ENCODE measurements at regions not wholly inside any gene's neighbourhood (a gene's known extent, or its start where the extent isn't known, plus 50 kb on each side); places are given as distances from the start of the nearest gene placed in this dataset.

DNA sequence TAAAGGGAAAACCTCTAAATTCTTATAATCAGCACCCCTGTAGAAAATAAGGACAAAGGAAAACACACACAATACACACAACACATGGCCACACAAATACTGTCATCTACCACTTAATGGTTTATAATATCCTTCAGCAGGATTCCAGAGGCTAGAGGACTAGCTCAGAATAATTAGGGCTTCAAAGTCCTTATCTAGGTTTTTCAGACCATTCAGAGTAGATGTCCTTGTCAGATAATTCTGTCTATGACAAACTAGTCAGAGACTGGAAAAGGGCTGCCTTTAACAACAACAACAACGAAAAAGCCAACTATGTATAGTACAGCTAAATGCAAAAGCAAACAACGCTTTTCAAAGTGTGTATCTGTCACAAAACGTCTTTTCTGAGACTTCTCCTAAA is 456.5 kb upstream of the CNTN5 start:
- H3K79me2 ChIP-seq (ENCODE audit: control insufficient read depth, insufficient read depth, low read length) = no peaks in the 10 kb centered on the region
- H3K4me1 ChIP-seq (ENCODE audit: control insufficient read depth, low read depth, low read length) = no peaks in the 10 kb centered on the region
- WGBS (ENCODE audit: extremely low coverage, insufficient coverage, low lambda C conversion rate) = no CpG with 5 or more reads among the region's 3 CpGs
- H2AK5ac ChIP-seq (ENCODE audit: low read length) = no peak overlapping the region
- H3K4me2 ChIP-seq (ENCODE audit: low read length) = no peak overlapping the region
- H3K18ac ChIP-seq (ENCODE audit: low read length) = no peak overlapping the region
- H3K27ac ChIP-seq (ENCODE audit: low read depth, low read length) = no peak overlapping the region
- H3K9ac ChIP-seq (ENCODE audit: low read length) = no peak overlapping the region
- no peaks in the 10 kb centered on the region for H3K79me1 ChIP-seq (ENCODE audit: low read length)
- H2BK5ac ChIP-seq (ENCODE audit: low read length) = no peak overlapping the region
- H3K4me3 ChIP-seq (ENCODE audit: low read length) = no peak overlapping the region
- H3K4ac ChIP-seq (ENCODE audit: low read depth, low read length) = no peak overlapping the region
- H2BK120ac ChIP-seq (ENCODE audit: low read depth, low read length) = no peak overlapping the region
- no peak overlapping the region for H4K5ac ChIP-seq (ENCODE audit: low read length)
- no peaks in the 10 kb centered on the region for H3K36me3 ChIP-seq (ENCODE audit: control insufficient read depth, insufficient read depth, low read length)
- H2BK15ac ChIP-seq (replicated peaks; ENCODE audit: low read depth) = no peak overlapping the region
- no peak overlapping the region for H4K8ac ChIP-seq (ENCODE audit: low read depth, low read length)
- no peak overlapping the region for H3K56ac ChIP-seq (ENCODE audit: low read length)
- H3K23ac ChIP-seq (ENCODE audit: low read length) = no peak overlapping the region
- no peak for DNase-seq
- H3K27me3 ChIP-seq (ENCODE audit: insufficient read depth, low read length, poor library complexity) = no peaks in the 10 kb centered on the region

DNA sequence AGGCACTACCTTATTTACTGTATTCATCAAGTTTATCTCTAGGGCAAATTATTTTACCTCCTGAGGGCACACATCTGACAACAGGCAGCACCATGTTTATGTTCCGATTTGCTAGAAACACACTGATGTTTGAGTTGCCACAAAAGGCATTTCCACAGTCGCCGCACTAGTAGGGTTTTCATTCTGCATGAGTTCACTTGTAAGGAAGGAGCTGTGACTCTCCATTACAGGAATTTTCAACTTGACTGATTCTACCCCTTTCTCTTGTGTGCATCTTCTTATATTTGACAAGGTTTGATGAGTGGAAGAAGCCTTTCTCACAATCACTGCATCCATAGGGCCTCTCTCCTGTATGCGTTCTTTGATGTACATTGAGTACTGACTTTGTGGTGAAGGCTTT is 455.9 kb upstream of the CNTN5 start:
- no peak overlapping the region for H3K4ac ChIP-seq (ENCODE audit: low read depth, low read length)
- no peak overlapping the region for H2AK5ac ChIP-seq (ENCODE audit: low read length)
- no peaks in the 10 kb centered on the region for H3K79me2 ChIP-seq (ENCODE audit: control insufficient read depth, insufficient read depth, low read length)
- H3K9ac ChIP-seq (ENCODE audit: low read length) = no peak overlapping the region
- no peak overlapping the region for H2BK15ac ChIP-seq (replicated peaks; ENCODE audit: low read depth)
- no peak overlapping the region for H4K5ac ChIP-seq (ENCODE audit: low read length)
- no peak overlapping the region for H4K8ac ChIP-seq (ENCODE audit: low read depth, low read length)
- no peaks in the 10 kb centered on the region for H3K79me1 ChIP-seq (ENCODE audit: low read length)
- no peak overlapping the region for H3K23ac ChIP-seq (ENCODE audit: low read length)
- no peaks in the 10 kb centered on the region for H3K36me3 ChIP-seq (ENCODE audit: control insufficient read depth, insufficient read depth, low read length)
- H3K27ac ChIP-seq (ENCODE audit: low read depth, low read length) = no peak overlapping the region
- no peak overlapping the region for H3K4me3 ChIP-seq (ENCODE audit: low read length)
- no peak overlapping the region for H2BK5ac ChIP-seq (ENCODE audit: low read length)
- H3K4me2 ChIP-seq (ENCODE audit: low read length) = no peak overlapping the region
- no peak for DNase-seq
- no peak overlapping the region for H3K18ac ChIP-seq (ENCODE audit: low read length)
- H3K4me1 ChIP-seq (ENCODE audit: control insufficient read depth, low read depth, low read length) = no peaks in the 10 kb centered on the region
- no CpG with 5 or more reads among the region's 4 CpGs for WGBS (ENCODE audit: extremely low coverage, insufficient coverage, low lambda C conversion rate)
- no peak overlapping the region for H3K56ac ChIP-seq (ENCODE audit: low read length)
- H3K27me3 ChIP-seq (ENCODE audit: insufficient read depth, low read length, poor library complexity) = no peaks in the 10 kb centered on the region
- H2BK120ac ChIP-seq (ENCODE audit: low read depth, low read length) = no peak overlapping the region

DNA sequence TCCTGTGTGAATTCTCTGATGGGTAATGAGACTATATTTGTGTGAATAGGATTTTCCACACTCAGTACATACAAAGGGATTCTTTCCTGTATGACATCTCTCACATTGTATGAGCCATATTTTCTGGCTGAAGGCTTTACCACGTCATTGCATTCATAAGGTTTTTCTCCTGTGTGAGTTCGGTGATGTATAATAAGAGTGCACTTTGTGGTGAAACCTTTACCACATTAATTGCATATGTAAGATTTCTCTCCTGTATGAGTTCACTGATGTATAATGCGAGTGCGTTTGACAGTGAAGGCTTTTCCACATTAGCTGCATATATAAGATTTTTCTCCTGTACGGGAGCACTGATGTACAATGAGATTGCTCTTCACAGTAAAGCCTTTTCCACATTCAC is 455.4 kb upstream of the CNTN5 start:
- no peaks in the 10 kb centered on the region for H3K36me3 ChIP-seq (ENCODE audit: control insufficient read depth, insufficient read depth, low read length)
- DNase-seq = no peak
- no peaks in the 10 kb centered on the region for H3K27me3 ChIP-seq (ENCODE audit: insufficient read depth, low read length, poor library complexity)
- no peaks in the 10 kb centered on the region for H3K79me1 ChIP-seq (ENCODE audit: low read length)
- H2BK120ac ChIP-seq (ENCODE audit: low read depth, low read length) = no peak overlapping the region
- H3K4me1 ChIP-seq (ENCODE audit: control insufficient read depth, low read depth, low read length) = no peaks in the 10 kb centered on the region
- no peak overlapping the region for H3K4ac ChIP-seq (ENCODE audit: low read depth, low read length)
- H3K23ac ChIP-seq (ENCODE audit: low read length) = no peak overlapping the region
- H4K5ac ChIP-seq (ENCODE audit: low read length) = no peak overlapping the region
- no peak overlapping the region for H2AK5ac ChIP-seq (ENCODE audit: low read length)
- no peak overlapping the region for H3K27ac ChIP-seq (ENCODE audit: low read depth, low read length)
- H3K9ac ChIP-seq (ENCODE audit: low read length) = no peak overlapping the region
- H2BK5ac ChIP-seq (ENCODE audit: low read length) = no peak overlapping the region
- no peaks in the 10 kb centered on the region for H3K79me2 ChIP-seq (ENCODE audit: control insufficient read depth, insufficient read depth, low read length)
- H3K56ac ChIP-seq (ENCODE audit: low read length) = no peak overlapping the region
- H3K4me3 ChIP-seq (ENCODE audit: low read length) = no peak overlapping the region
- no peak overlapping the region for H3K4me2 ChIP-seq (ENCODE audit: low read length)
- H2BK15ac ChIP-seq (replicated peaks; ENCODE audit: low read depth) = no peak overlapping the region
- H4K8ac ChIP-seq (ENCODE audit: low read depth, low read length) = no peak overlapping the region
- no peak overlapping the region for H3K18ac ChIP-seq (ENCODE audit: low read length)
- no CpG with 5 or more reads among the region's 5 CpGs for WGBS (ENCODE audit: extremely low coverage, insufficient coverage, low lambda C conversion rate)

DNA sequence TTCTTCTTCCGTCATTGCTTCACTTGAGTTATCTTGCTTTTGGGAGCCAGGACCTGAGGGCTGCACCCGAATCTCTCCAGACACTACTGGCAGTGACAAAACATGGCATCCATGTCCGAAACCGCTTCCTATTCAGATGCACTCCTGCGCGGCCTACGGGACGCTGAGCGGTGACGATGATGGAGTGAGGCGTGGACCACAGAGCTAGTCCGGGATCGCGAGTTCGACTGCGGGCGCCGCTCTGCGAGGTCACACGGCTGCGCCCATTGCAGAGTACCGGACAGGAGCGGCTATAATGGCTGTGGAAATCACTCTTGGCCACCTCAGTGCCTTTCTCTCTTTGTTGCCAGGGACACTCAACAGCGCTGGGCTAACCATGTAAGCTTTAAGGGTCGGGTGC is 453.8 kb upstream of the CNTN5 start:
- Histone ChIP-seq H2BK5ac (ENCODE audit: low read length) (no peak overlapping the region), H3K79me1 (ENCODE audit: low read length) (no peaks in the 10 kb centered on the region), H3K56ac (ENCODE audit: low read length) (no peak overlapping the region), H4K5ac (ENCODE audit: low read length) (no peak overlapping the region), H3K4ac (ENCODE audit: low read depth, low read length) (no peak overlapping the region), H2BK15ac (replicated peaks; ENCODE audit: low read depth) (no peak overlapping the region), H3K27ac (ENCODE audit: low read depth, low read length) (no peak overlapping the region), H3K18ac (ENCODE audit: low read length) (no peak overlapping the region), H3K36me3 (ENCODE audit: control insufficient read depth, insufficient read depth, low read length) (no peaks in the 10 kb centered on the region), H2AK5ac (ENCODE audit: low read length) (no peak overlapping the region), H4K8ac (ENCODE audit: low read depth, low read length) (no peak overlapping the region), H3K23ac (ENCODE audit: low read length) (no peak overlapping the region), H2BK120ac (ENCODE audit: low read depth, low read length) (no peak overlapping the region), H3K79me2 (ENCODE audit: control insufficient read depth, insufficient read depth, low read length) (no peaks in the 10 kb centered on the region), H3K4me3 (ENCODE audit: low read length) (no peak overlapping the region), H3K9ac (ENCODE audit: low read length) (no peak overlapping the region), H3K4me2 (ENCODE audit: low read length) (no peak overlapping the region), H3K27me3 (ENCODE audit: insufficient read depth, low read length, poor library complexity) (no peaks in the 10 kb centered on the region), H3K4me1 (ENCODE audit: control insufficient read depth, low read depth, low read length) (no peaks in the 10 kb centered on the region)
- no CpG with 5 or more reads among the region's 25 CpGs for WGBS (ENCODE audit: extremely low coverage, insufficient coverage, low lambda C conversion rate)
- DNase-seq = no peak

DNA sequence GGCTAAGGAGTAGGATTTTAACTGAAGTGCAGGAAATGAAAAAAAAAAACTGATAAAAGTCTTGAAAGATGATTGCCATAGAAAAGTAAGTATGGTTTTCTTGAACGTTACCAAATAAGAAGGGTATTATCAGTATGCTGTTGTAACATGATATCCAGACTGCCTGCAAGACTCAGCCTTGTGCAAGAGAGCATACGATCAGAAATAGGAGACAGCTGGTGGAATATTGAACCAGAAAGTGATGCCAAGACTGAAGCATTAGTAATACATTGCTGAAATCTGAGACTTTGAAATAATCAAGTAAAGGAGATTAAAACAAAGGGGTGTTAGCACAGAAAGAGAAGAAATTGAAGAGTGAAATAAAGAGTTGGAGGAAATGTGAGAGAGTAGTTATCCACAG is 452.7 kb upstream of the CNTN5 start:
- H3K4me3 ChIP-seq (ENCODE audit: low read length) = no peak overlapping the region
- H2BK120ac ChIP-seq (ENCODE audit: low read depth, low read length) = no peak overlapping the region
- no peak overlapping the region for H2AK5ac ChIP-seq (ENCODE audit: low read length)
- WGBS (ENCODE audit: extremely low coverage, insufficient coverage, low lambda C conversion rate) = no CpG with 5 or more reads among the region's 2 CpGs
- H3K56ac ChIP-seq (ENCODE audit: low read length) = no peak overlapping the region
- H3K18ac ChIP-seq (ENCODE audit: low read length) = no peak overlapping the region
- H2BK15ac ChIP-seq (replicated peaks; ENCODE audit: low read depth) = no peak overlapping the region
- no peaks in the 10 kb centered on the region for H3K4me1 ChIP-seq (ENCODE audit: control insufficient read depth, low read depth, low read length)
- no peaks in the 10 kb centered on the region for H3K79me1 ChIP-seq (ENCODE audit: low read length)
- no peak overlapping the region for H3K23ac ChIP-seq (ENCODE audit: low read length)
- no peak overlapping the region for H3K27ac ChIP-seq (ENCODE audit: low read depth, low read length)
- H4K5ac ChIP-seq (ENCODE audit: low read length) = no peak overlapping the region
- no peak overlapping the region for H2BK5ac ChIP-seq (ENCODE audit: low read length)
- no peak overlapping the region for H3K4me2 ChIP-seq (ENCODE audit: low read length)
- H3K36me3 ChIP-seq (ENCODE audit: control insufficient read depth, insufficient read depth, low read length) = no peaks in the 10 kb centered on the region
- H3K27me3 ChIP-seq (ENCODE audit: insufficient read depth, low read length, poor library complexity) = no peaks in the 10 kb centered on the region
- no peak overlapping the region for H3K9ac ChIP-seq (ENCODE audit: low read length)
- no peak overlapping the region for H3K4ac ChIP-seq (ENCODE audit: low read depth, low read length)
- H3K79me2 ChIP-seq (ENCODE audit: control insufficient read depth, insufficient read depth, low read length) = no peaks in the 10 kb centered on the region
- no peak for DNase-seq
- no peak overlapping the region for H4K8ac ChIP-seq (ENCODE audit: low read depth, low read length)

DNA sequence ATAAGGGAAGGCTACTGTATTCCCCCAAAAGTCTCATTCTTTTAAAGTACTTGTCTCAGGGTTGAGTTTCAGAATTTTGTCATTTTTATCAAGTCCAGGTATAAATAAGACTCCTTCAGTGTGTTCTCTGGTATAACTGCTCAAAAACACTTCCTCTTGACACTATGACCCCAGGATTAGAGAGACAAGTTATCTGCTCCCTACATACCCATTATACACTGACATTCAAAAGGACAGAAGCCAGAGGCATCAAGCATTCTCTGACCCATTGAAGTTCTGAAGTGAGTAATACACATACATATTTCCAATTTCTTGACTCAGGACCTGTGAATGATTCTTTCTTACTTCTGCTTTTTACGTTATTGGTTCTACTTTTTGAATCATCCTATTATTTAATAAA is 447.8 kb upstream of the CNTN5 start:
- H4K5ac ChIP-seq (ENCODE audit: low read length) = no peak overlapping the region
- H3K27ac ChIP-seq (ENCODE audit: low read depth, low read length) = no peak overlapping the region
- H3K56ac ChIP-seq (ENCODE audit: low read length) = no peak overlapping the region
- no peaks in the 10 kb centered on the region for H3K4me1 ChIP-seq (ENCODE audit: control insufficient read depth, low read depth, low read length)
- H2BK120ac ChIP-seq (ENCODE audit: low read depth, low read length) = no peak overlapping the region
- DNase-seq = no peak
- H3K36me3 ChIP-seq (ENCODE audit: control insufficient read depth, insufficient read depth, low read length) = no peaks in the 10 kb centered on the region
- H3K18ac ChIP-seq (ENCODE audit: low read length) = no peak overlapping the region
- H2AK5ac ChIP-seq (ENCODE audit: low read length) = no peak overlapping the region
- H3K4me3 ChIP-seq (ENCODE audit: low read length) = no peak overlapping the region
- no peaks in the 10 kb centered on the region for H3K79me2 ChIP-seq (ENCODE audit: control insufficient read depth, insufficient read depth, low read length)
- no CpG with 5 or more reads among the region's 1 CpG for WGBS (ENCODE audit: extremely low coverage, insufficient coverage, low lambda C conversion rate)
- H3K4me2 ChIP-seq (ENCODE audit: low read length) = no peak overlapping the region
- H3K27me3 ChIP-seq (ENCODE audit: insufficient read depth, low read length, poor library complexity) = no peaks in the 10 kb centered on the region
- no peak overlapping the region for H4K8ac ChIP-seq (ENCODE audit: low read depth, low read length)
- H3K79me1 ChIP-seq (ENCODE audit: low read length) = no peaks in the 10 kb centered on the region
- H3K9ac ChIP-seq (ENCODE audit: low read length) = no peak overlapping the region
- H3K4ac ChIP-seq (ENCODE audit: low read depth, low read length) = no peak overlapping the region
- no peak overlapping the region for H2BK5ac ChIP-seq (ENCODE audit: low read length)
- H3K23ac ChIP-seq (ENCODE audit: low read length) = no peak overlapping the region
- no peak overlapping the region for H2BK15ac ChIP-seq (replicated peaks; ENCODE audit: low read depth)

All from mesendoderm (in vitro differentiated cells).